K562 (cell line): ENCODE measurements at regions not wholly inside any gene's neighbourhood (a gene's known extent, or its start where the extent isn't known, plus 50 kb on each side); places are given as distances from the start of the nearest gene placed in this dataset.

Experiments used
- ATAC-seq: fragments of 200-7000 bp; cut with Tn5 transposase; 3 replicates; pipeline ENCODE4 v1.9.1; 2020; ENCODE audit warnings: moderate library complexity
- BruUV-seq: library from RNA; stranded (reverse); fragments of 400-500 nt; replicated peaks from 2 replicates; lab custom pipeline; 2021; lab: Mats Ljungman, UMichigan
- CTCF ChIA-PET: fragments of 300-600 bp; formaldehyde crosslinking; extraction: SDS; loops from one replicate; lab custom pipeline; 2021; ENCODE audit warnings: low intra/inter-chr PET ratio; lab: Yijun Ruan, JAX
- POLR2A ChIA-PET: fragments of 300-600, 350-650 bp; sonication (Branson Sonifier 250); formaldehyde crosslinking; extraction: SDS; loops from one replicate; lab custom pipeline; 2021; ENCODE audit warnings: antibody characterized with exemption, inconsistent platforms; lab: Yijun Ruan, JAX
- DNase-seq, 4 experiments: peaks; one replicate each; pipeline versions ENCODE4 v3.0.0 to v3.0.0-alpha.2; 2011 to 2018; ENCODE audit warnings: low spot score in 3 of 4, mixed read lengths in 3 of 4; ENCODE audit errors: extremely low read depth in 1 of 4
- FAIRE-seq: peaks from 2 replicates; lab custom pipeline; 2011; peaks lifted over from hg19 to GRCh38; lab: Jason Lieb, UNC
- H2AFZ ChIP-seq: 2 replicates; pipeline ENCODE4 v1.6.0; 2011; ENCODE audit warnings: low read depth, low read length, control low read depth, inconsistent platforms
- H3K27ac ChIP-seq: fragments of 200-600 bp; 3 replicates; pipeline ENCODE4 v1.8.0; 2011; ENCODE audit warnings: low read depth, mild to moderate bottlenecking, control low read depth, inconsistent platforms, low read length, moderate library complexity, mixed read lengths; ENCODE audit errors: extremely low read depth
- H3K27me3 ChIP-seq, 2 experiments: fragments of 300-600 bp in 1 of 2; 2 replicates in 1 of 2; 3 replicates in 1 of 2; pipeline versions ENCODE4 v1.6.0 to v1.8.0; 2011; ENCODE audit warnings: inconsistent platforms in 2 of 2, low read length in 2 of 2, mild to moderate bottlenecking in 1 of 2, mixed read lengths in 1 of 2, moderate library complexity in 1 of 2; ENCODE audit not compliant: control insufficient read depth in 2 of 2, insufficient read depth in 2 of 2
- H3K36me3 ChIP-seq: fragments of 300-600 bp; 3 replicates; pipeline ENCODE4 v1.8.0; 2011; ENCODE audit warnings: mild to moderate bottlenecking, low read length, inconsistent platforms; ENCODE audit not compliant: control insufficient read depth, insufficient read depth
- H3K4me1 ChIP-seq, 2 experiments: fragments of 200-600 bp in 1 of 2; replicated peaks in 1 of 2; 2 replicates in 1 of 2; 3 replicates in 1 of 2; pipeline versions ENCODE4 v1.5.1 to v1.8.0; 2011; ENCODE audit warnings: inconsistent platforms in 2 of 2, low read length in 2 of 2, mild to moderate bottlenecking in 1 of 2, mixed read lengths in 1 of 2, moderate library complexity in 1 of 2; ENCODE audit not compliant: control insufficient read depth in 2 of 2, insufficient read depth in 2 of 2
- H3K4me2 ChIP-seq: 2 replicates; pipeline ENCODE4 v1.6.1; 2011; ENCODE audit warnings: low read length, control low read depth, inconsistent platforms, mixed read lengths; ENCODE audit not compliant: insufficient read depth
- H3K4me3 ChIP-seq: fragments of 200-600 bp; sonication (generic), shearing (Covaris generic); 2 replicates; pipeline ENCODE4 v1.5.1; 2016; ENCODE audit warnings: control low read depth, inconsistent platforms
- H3K79me2 ChIP-seq: fragments of 200-600 bp; 3 replicates; pipeline ENCODE4 v1.8.0; 2011; ENCODE audit warnings: low read length, inconsistent platforms; ENCODE audit not compliant: control insufficient read depth, insufficient read depth
- H3K9ac ChIP-seq, 2 experiments: 2 replicates each; pipeline versions ENCODE4 v1.6.0 to v1.6.1; 2011; ENCODE audit warnings: low read depth in 2 of 2, low read length in 2 of 2, control low read depth in 1 of 2, inconsistent platforms in 1 of 2, mild to moderate bottlenecking in 1 of 2, mixed read lengths in 1 of 2; ENCODE audit not compliant: insufficient read depth in 1 of 2
- H3K9me1 ChIP-seq: one replicate; pipeline ENCODE4 v1.6.0; 2011; ENCODE audit warnings: inconsistent platforms, mild to moderate bottlenecking, low read length, moderate library complexity; ENCODE audit not compliant: control insufficient read depth, insufficient read depth
- H3K9me3 ChIP-seq: replicated peaks from 2 replicates; pipeline ENCODE4 v1.5.1; 2011; ENCODE audit warnings: low read depth, low read length, inconsistent platforms; ENCODE audit not compliant: control insufficient read depth, insufficient read depth
- H4K20me1 ChIP-seq: replicated peaks from 2 replicates; pipeline ENCODE4 v1.6.1; 2011; ENCODE audit warnings: low read length, inconsistent platforms, mixed read lengths; ENCODE audit not compliant: control insufficient read depth, insufficient read depth
- BCOR ChIP-seq: fragments of 450-650 bp; IDR thresholded peaks from 2 replicates; pipeline ENCODE4 v1.6.1; 2016
- CHD7 ChIP-seq: fragments of 200-600 bp; sonication (generic); IDR thresholded peaks from one replicate; pipeline ENCODE4 v1.6.1; 2012; ENCODE audit warnings: mild to moderate bottlenecking, low read depth, low read length, inconsistent platforms
- HMBOX1 ChIP-seq: sonication (generic); IDR thresholded peaks from 2 replicates; pipeline ENCODE4 v1.6.1; 2016
- NR2C2 ChIP-seq, 2 experiments: fragments of 200-800 bp in 1 of 2; sonication (Bioruptor generic) in 1 of 2; sonication (generic) in 1 of 2; formaldehyde crosslinking in 1 of 2; IDR thresholded peaks; 2 replicates each; pipeline versions ENCODE4 v1.6.1 to v1.8.0; 2016 to 2022; ENCODE audit warnings: mild to moderate bottlenecking in 1 of 2, missing compliant biosample characterization in 1 of 2, missing genetic modification characterization in 1 of 2, missing genetic modification reagents in 1 of 2
- NR2F6 ChIP-seq: fragments of 450-650 bp; formaldehyde crosslinking; IDR thresholded peaks from 2 replicates; pipeline ENCODE4 v1.4.0; 2020; ENCODE audit warnings: mild to moderate bottlenecking
- SRSF1 ChIP-seq: fragments of 200-400 bp; formaldehyde crosslinking; IDR thresholded peaks from 2 replicates; pipeline ENCODE4 v1.6.1; 2017; ENCODE audit warnings: mild to moderate bottlenecking, low read depth, low read length, moderate library complexity
- ZNF263 ChIP-seq: sonication (generic); formaldehyde crosslinking; IDR thresholded peaks from 2 replicates; pipeline ENCODE4 v1.8.0; 2022; ENCODE audit warnings: mild to moderate bottlenecking, missing genetic modification reagents, borderline replicate concordance
- ZNF584 ChIP-seq: fragments of 200-800 bp; sonication (Bioruptor generic); IDR thresholded peaks from 2 replicates; pipeline ENCODE4 v1.6.1; 2016; ENCODE audit warnings: low read depth, mild to moderate bottlenecking, missing genetic modification characterization, missing compliant biosample characterization
- WGBS: fragments of 100-300 bp; shearing (Covaris generic); methylation state at CpG from one replicate; pipeline ENCODE4 v1.1.6; 2016; ENCODE audit warnings: low coverage, mixed read lengths; ENCODE audit not compliant: insufficient coverage; ENCODE audit errors: missing lambda C conversion rate; 5-methylcytosine and 5-hydroxymethylcytosine counted together
- in situ Hi-C: fragments of 300-500 bp; cut with MboI; formaldehyde crosslinking; loops from 4 replicates; pipeline ENCODE4 v1.15.0; 2018; ENCODE audit warnings: inconsistent platforms, mixed read lengths
- intact Hi-C: fragments of 100-400 bp; cut with micrococcal nuclease; formaldehyde crosslinking; loops from 2 replicates; pipeline ENCODE4 v1.14.2; 2022

- TF ChIP-seq NR2F6 (CRISPR knock-in tag): no peak
These were observed 109.6 kb upstream of the DGKB start (continued) for GRCh38 chr7:15012135-15012534.

- Histone ChIP-seq H3K27me3 (no peaks in the 10 kb centered on the region), H3K4me3 (no peak overlapping the region), H3K9ac (no peak overlapping the region), H3K36me3 (no peaks in the 10 kb centered on the region), H4K20me1 (no peaks in the 10 kb centered on the region), H3K9me3 (peaks cover 4% of the 10 kb centered on the region; the same call in 1 of the 2 replicates), H3K9me1 (no peaks in the 10 kb centered on the region), H2AFZ (no peak overlapping the region), H3K79me2 (no peaks in the 10 kb centered on the region), H3K4me1 (no peaks in the 10 kb centered on the region), H3K27ac (no peak overlapping the region), H3K4me2 (no peak overlapping the region)
- 2% methylated on average over 3 of the region's 3 CpGs for WGBS
- ATAC-seq (no peak), DNase-seq (no peak), FAIRE-seq (no peak)
- TF ChIP-seq NR2C2 (CRISPR knock-in tag; IDR thresholded peaks at IDR 0.05) (no peak), NR2C2 (tag; IDR thresholded peaks at IDR 0.05) (no peak), SRSF1 (no peak), BCOR (no peak), HMBOX1 (no peak), ZNF584 (no peak), CHD7 (no peak), ZNF263 (no peak)
- BruUV-seq: no TSS peak
- POLR2A ChIA-PET: no interaction called here
- in situ Hi-C loops: no loop called here
- CTCF ChIA-PET: no interaction called here
- intact Hi-C loops: loop anchor here (10.0 kb wide), 1 partner anchor 1726 kb away; no protein-coding TSS in a partner anchor
These were observed 108.7 kb upstream of the DGKB start for GRCh38 chr7:15011289-15011688.
